ENCODE measurements at regions not wholly inside any gene's neighbourhood (a gene's known extent, or its start where the extent isn't known, plus 50 kb on each side); places are given as distances from the start of the nearest gene placed in this dataset.
"Not testable (repeated sequence)": the region's sequence is repeated elsewhere in the genome, so short reads cannot be mapped to it uniquely, and the experiment has no call there.

GRCh38 chr6:168808232-168808631 lies 367.2 kb downstream of the SMOC2 start:
- H3K4me2 ChIP-seq, result no peak overlapping the region
- no peaks in the 10 kb centered on the region for H3K79me2 ChIP-seq (ENCODE audit: insufficient read depth, low read depth)
- H4K20me1 ChIP-seq (ENCODE audit: insufficient read depth), result no peaks in the 10 kb centered on the region
- no peak for TF ChIP-seq CTCF (conservative IDR thresholded peaks at IDR 0.05; ENCODE audit: low read depth, low read length)
- H2AFZ ChIP-seq (ENCODE audit: low read depth), result no peak overlapping the region
- no peak overlapping the region for H3K4me3 ChIP-seq (IDR thresholded peaks at IDR 0.05; ENCODE audit: insufficient read depth, low read depth, low read length)
- no peaks in the 10 kb centered on the region for H3K4me1 ChIP-seq (ENCODE audit: low read depth, poor library complexity, severe bottlenecking)
- H3K27me3 ChIP-seq (ENCODE audit: insufficient read depth, low read depth), result no peaks in the 10 kb centered on the region
- no peaks in the 10 kb centered on the region for H3K36me3 ChIP-seq (ENCODE audit: insufficient read depth)
- no peak overlapping the region for H3K9ac ChIP-seq
- no peak overlapping the region for H3K27ac ChIP-seq

GRCh38 chr6:168804331-168804730 lies 363.3 kb downstream of the SMOC2 start:
- no peak for TF ChIP-seq CTCF (conservative IDR thresholded peaks at IDR 0.05; ENCODE audit: low read depth, low read length)
- Histone ChIP-seq H3K9ac (no peak overlapping the region), H2AFZ (ENCODE audit: low read depth) (no peak overlapping the region), H3K4me1 (ENCODE audit: low read depth, poor library complexity, severe bottlenecking) (no peaks in the 10 kb centered on the region), H3K36me3 (ENCODE audit: insufficient read depth) (no peaks in the 10 kb centered on the region), H3K27me3 (ENCODE audit: insufficient read depth, low read depth) (no peaks in the 10 kb centered on the region), H3K4me3 (IDR thresholded peaks at IDR 0.05; ENCODE audit: insufficient read depth, low read depth, low read length) (no peak overlapping the region), H4K20me1 (ENCODE audit: insufficient read depth) (no peaks in the 10 kb centered on the region), H3K4me2 (no peak overlapping the region), H3K27ac (no peak overlapping the region), H3K79me2 (ENCODE audit: insufficient read depth, low read depth) (no peaks in the 10 kb centered on the region)

GRCh38 chr6:168803874-168804273 lies 362.9 kb downstream of the SMOC2 start:
- no peak overlapping the region for H3K27ac ChIP-seq
- H3K79me2 ChIP-seq (ENCODE audit: insufficient read depth, low read depth), result no peaks in the 10 kb centered on the region
- no peak overlapping the region for H3K4me3 ChIP-seq (IDR thresholded peaks at IDR 0.05; ENCODE audit: insufficient read depth, low read depth, low read length)
- H3K27me3 ChIP-seq (ENCODE audit: insufficient read depth, low read depth), result no peaks in the 10 kb centered on the region
- no peaks in the 10 kb centered on the region for H3K36me3 ChIP-seq (ENCODE audit: insufficient read depth)
- H4K20me1 ChIP-seq (ENCODE audit: insufficient read depth), result no peaks in the 10 kb centered on the region
- no peak overlapping the region for H2AFZ ChIP-seq (ENCODE audit: low read depth)
- H3K4me2 ChIP-seq, result no peak overlapping the region
- H3K9ac ChIP-seq, result no peak overlapping the region
- no peaks in the 10 kb centered on the region for H3K4me1 ChIP-seq (ENCODE audit: low read depth, poor library complexity, severe bottlenecking)
- TF ChIP-seq CTCF (conservative IDR thresholded peaks at IDR 0.05; ENCODE audit: low read depth, low read length), result no peak

- Histone ChIP-seq H2AFZ (ENCODE audit: low read depth) (no peak overlapping the region), H4K20me1 (ENCODE audit: insufficient read depth) (no peaks in the 10 kb centered on the region), H3K27me3 (ENCODE audit: insufficient read depth, low read depth) (no peaks in the 10 kb centered on the region), H3K4me2 (no peak overlapping the region), H3K4me1 (ENCODE audit: low read depth, poor library complexity, severe bottlenecking) (no peaks in the 10 kb centered on the region), H3K79me2 (ENCODE audit: insufficient read depth, low read depth) (no peaks in the 10 kb centered on the region), H3K27ac (no peak overlapping the region), H3K9ac (no peak overlapping the region), H3K36me3 (ENCODE audit: insufficient read depth) (no peaks in the 10 kb centered on the region), H3K4me3 (IDR thresholded peaks at IDR 0.05; ENCODE audit: insufficient read depth, low read depth, low read length) (no peak overlapping the region)
- no peak for TF ChIP-seq CTCF (conservative IDR thresholded peaks at IDR 0.05; ENCODE audit: low read depth, low read length)
Observed at GRCh38 chr6:168799067-168799466, 358.1 kb downstream of the SMOC2 start.

GRCh38 chr6:168796106-168796505 lies 355.1 kb downstream of the SMOC2 start:
- no peak overlapping the region for H3K27ac ChIP-seq
- no peaks in the 10 kb centered on the region for H3K36me3 ChIP-seq (ENCODE audit: insufficient read depth)
- no peaks in the 10 kb centered on the region for H3K27me3 ChIP-seq (ENCODE audit: insufficient read depth, low read depth)
- no peak overlapping the region for H3K4me3 ChIP-seq (IDR thresholded peaks at IDR 0.05; ENCODE audit: insufficient read depth, low read depth, low read length)
- no peak for TF ChIP-seq CTCF (conservative IDR thresholded peaks at IDR 0.05; ENCODE audit: low read depth, low read length)
- H3K9ac ChIP-seq, result no peak overlapping the region
- no peak overlapping the region for H3K4me2 ChIP-seq
- H2AFZ ChIP-seq (ENCODE audit: low read depth), result no peak overlapping the region
- no peaks in the 10 kb centered on the region for H3K79me2 ChIP-seq (ENCODE audit: insufficient read depth, low read depth)
- H4K20me1 ChIP-seq (ENCODE audit: insufficient read depth), result no peaks in the 10 kb centered on the region
- H3K4me1 ChIP-seq (ENCODE audit: low read depth, poor library complexity, severe bottlenecking), result no peaks in the 10 kb centered on the region

- H3K4me2 ChIP-seq; H2AFZ ChIP-seq (ENCODE audit: low read depth); H4K20me1 ChIP-seq (ENCODE audit: insufficient read depth); H3K4me1 ChIP-seq (ENCODE audit: low read depth, poor library complexity, severe bottlenecking); H3K79me2 ChIP-seq (ENCODE audit: insufficient read depth, low read depth); H3K36me3 ChIP-seq (ENCODE audit: insufficient read depth); H3K27ac ChIP-seq; H3K9ac ChIP-seq; H3K27me3 ChIP-seq (ENCODE audit: insufficient read depth, low read depth); H3K4me3 ChIP-seq (IDR thresholded peaks at IDR 0.05; ENCODE audit: insufficient read depth, low read depth, low read length): not testable (repeated sequence)
Observed at GRCh38 chr6:168795611-168796010, 354.6 kb downstream of the SMOC2 start.
